ENCODE measurements at regions not wholly inside any gene's neighbourhood (a gene's known extent, or its start where the extent isn't known, plus 50 kb on each side); places are given as distances from the start of the nearest gene placed in this dataset.
"Not testable (repeated sequence)": the region's sequence is repeated elsewhere in the genome, so short reads cannot be mapped to it uniquely, and the experiment has no call there.

GRCh38 chr4:170949084-170949483, 859.3 kb upstream of the AADAT start:
- no peak for DNase-seq

DNA sequence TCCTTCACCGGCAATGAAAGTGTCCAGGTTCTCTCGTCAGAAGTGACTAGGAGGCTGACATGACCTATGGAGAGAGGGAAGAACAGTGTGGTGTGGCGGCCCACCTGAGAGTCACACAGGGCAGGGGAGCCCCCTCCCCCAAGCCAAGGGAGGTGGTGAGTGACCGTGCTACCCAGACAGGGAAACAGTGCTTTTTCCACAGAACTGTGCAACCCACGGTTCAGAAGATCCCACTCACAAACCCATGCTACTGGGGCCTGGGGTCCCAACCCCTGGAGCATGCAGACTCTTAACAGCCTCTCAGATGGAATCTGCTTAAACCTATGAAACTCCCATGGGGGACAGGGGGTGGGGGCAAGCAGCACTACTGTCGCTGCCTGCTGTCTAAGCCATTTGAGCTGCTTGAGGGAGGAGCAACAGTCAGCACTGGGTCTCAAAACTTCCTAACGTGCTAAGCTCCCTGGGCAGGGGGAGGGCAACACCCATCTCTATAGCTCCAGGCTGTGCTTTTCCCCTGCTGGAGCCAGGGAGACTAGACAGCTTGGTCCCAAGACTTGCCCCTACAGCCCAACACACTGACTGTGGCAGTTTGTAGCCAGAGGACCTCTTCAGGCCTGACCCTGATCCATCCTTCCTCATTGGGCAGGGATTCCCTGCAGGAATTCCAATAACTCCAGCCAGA, 850.4 kb upstream of the AADAT start:
- DNase-seq, result no peak

DNA sequence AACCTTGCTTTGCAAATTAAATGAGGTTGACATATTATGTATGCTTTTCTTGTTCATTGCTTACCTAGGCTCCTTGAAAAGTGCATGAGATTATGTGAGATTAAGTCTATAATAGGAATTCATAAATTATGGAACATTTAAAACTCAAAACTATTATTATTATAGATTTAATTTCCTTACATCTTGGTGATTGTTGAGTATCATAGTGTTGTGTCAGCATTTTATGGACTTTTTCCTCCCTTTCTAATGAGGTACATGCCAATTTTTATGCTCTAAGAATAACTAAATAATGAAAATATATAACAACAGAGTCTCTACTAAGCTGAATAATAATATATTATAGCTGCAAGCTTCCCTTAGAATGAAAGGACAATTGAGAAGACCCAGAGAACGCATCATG, 848.8 kb upstream of the AADAT start:
- no peak for DNase-seq

- no peak for DNase-seq
Observed at GRCh38 chr4:170931321-170931720, 841.6 kb upstream of the AADAT start.

DNA sequence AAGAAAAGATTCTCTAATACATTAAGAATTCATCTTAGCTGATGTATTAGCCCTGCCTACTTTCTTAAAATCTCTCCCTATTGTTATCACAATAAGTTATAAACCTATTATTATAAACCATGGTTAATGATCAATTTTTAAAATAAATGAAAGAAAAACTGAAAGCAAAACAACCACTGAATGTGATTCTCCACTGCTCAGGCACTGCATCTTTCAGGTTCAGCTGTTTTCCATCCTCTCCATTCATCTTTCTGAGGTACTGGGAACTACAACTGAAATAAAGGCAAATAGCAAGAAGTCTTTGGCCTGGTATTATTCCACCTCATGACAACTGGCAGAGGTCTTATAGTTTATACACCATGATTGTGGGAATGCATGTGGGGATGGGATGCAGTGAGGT, 798.9 kb upstream of the AADAT start:
- DNase-seq, result no peak

GRCh38 chr4:170887396-170887795, 797.6 kb upstream of the AADAT start:
- DNase-seq, result no peak

- DNase-seq, result no peak
Observed at GRCh38 chr4:170884969-170885570, 795.3 kb upstream of the AADAT start.

- not testable (repeated sequence) for DNase-seq
Observed at GRCh38 chr4:170881646-170882045, 791.9 kb upstream of the AADAT start.

DNA sequence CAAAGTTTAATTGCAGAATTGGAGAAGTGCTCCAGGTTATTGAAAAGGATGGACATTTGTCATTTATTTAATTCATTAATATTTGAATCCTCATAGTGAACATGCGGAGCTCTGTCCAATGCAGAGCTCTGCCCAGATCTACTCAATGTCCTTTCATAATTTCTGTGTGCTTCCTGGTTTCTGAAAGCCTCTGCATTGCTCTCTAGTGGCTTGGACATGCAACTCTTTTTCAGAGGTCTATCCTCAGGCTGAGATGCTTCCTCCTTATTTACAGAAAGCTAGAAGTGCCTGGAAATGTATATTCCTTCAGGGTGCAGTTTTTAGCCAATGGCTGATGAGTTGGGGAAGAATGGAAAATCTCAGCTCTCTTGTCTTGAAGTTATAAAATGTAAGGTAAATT, 786.1 kb upstream of the AADAT start:
- no peak for DNase-seq

DNA sequence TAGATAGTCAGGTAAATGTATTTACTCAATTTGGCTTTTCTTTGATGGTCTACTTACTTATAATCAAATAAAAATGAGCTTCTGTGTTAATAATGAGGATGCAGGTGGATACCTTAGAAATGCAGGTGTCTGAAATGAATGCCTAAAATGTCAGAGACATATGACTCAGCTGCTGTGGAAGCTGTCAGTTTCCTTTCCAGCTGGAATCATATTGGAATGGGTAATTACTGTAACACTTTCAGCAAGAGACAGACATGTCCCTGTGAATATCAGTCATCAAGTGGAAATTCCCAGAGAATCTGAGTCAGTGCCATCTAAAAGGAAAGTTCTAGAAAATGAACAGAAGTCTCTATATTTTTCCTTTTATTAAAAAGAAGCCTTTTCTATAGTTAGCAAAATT, 783.0 kb upstream of the AADAT start:
- no peak for DNase-seq

- no peak for DNase-seq
Observed at GRCh38 chr4:170868170-170868569, 778.4 kb upstream of the AADAT start.

GRCh38 chr4:170854097-170854496, 764.3 kb upstream of the AADAT start:
- no peak for DNase-seq

- peak; percentile 14 for DNase-seq
Observed at GRCh38 chr4:170853422-170854021, 763.8 kb upstream of the AADAT start.

- DNase-seq, result no peak
Observed at GRCh38 chr4:170849969-170850368, 760.2 kb upstream of the AADAT start.

GRCh38 chr4:170827562-170828274, 738.0 kb upstream of the AADAT start:
- DNase-seq, result no peak

GRCh38 chr4:170818786-170819185, 729.0 kb upstream of the AADAT start:
- no peak for DNase-seq

DNA sequence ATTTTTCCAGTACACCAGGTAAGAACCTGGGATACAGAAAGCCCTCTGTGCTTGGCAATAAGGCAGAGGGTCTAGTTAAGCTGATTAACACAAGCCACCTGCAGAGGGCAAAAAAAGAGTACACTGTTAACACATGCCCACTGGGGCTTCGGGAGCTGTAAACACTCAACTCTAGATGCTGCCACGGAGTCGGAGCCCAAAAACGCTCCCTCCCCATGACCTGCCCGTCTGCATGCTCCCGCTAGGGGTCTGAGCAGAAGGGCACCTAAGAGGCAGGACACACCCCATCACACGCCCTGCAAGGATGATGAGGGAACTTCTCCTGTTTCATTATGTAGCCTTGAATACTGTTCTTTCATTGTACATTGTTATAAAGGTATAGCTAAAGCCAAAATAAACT, 715.6 kb upstream of the AADAT start:
- no peak for DNase-seq

GRCh38 chr4:170804930-170805329, 715.2 kb upstream of the AADAT start:
- no peak for DNase-seq

- no peak for DNase-seq
Observed at GRCh38 chr4:170803492-170803891, 713.7 kb upstream of the AADAT start.

- no peak for DNase-seq
Observed at GRCh38 chr4:170801771-170802170, 712.0 kb upstream of the AADAT start.

GRCh38 chr4:170794525-170794924, 704.8 kb upstream of the AADAT start:
- DNase-seq, result no peak

- not testable (repeated sequence) for DNase-seq
Observed at GRCh38 chr4:170788540-170789051, 698.8 kb upstream of the AADAT start.

DNA sequence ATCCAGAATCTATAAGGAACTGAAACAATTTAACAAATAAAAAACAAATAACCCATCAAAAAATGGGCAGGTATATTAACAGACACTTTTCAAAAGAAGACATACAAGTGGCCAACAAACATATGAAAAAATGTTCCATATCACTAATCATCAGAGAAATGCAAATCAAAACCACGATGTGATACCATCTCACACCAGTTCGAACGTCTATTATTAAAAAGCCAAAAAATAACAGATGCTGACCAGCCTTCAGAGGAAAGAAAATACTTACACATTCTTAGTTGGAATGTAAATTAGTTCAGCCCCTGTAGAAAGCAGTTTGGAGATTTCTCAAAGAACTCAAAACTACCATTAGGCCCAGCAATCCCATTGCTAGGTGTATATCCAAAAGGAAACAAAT, 687.9 kb upstream of the AADAT start:
- DNase-seq, result no peak

DNA sequence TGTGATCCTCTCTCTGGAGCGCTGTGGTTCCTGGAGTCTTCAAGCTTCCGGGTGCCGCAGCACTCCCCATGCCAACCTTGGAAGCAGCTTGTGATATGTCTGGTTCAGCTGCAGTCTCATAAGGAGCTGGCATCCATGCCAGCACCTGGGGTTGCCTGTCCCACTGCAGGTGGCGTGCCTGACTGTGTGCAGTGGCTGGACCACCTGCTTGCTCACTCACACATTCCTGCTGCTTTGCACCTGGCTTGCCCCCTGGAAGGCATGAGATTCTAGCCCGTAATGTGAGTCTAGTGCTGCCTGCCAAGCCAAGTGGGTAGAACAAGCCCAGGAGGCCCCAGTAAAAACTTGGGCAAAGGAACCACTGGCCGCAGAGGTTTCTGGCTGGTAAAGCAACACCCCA, 687.2 kb upstream of the AADAT start:
- DNase-seq, result peak; percentile 27
